ENCODE measurements at regions not wholly inside any gene's neighbourhood (a gene's known extent, or its start where the extent isn't known, plus 50 kb on each side); places are given as distances from the start of the nearest gene placed in this dataset.
"Not testable (repeated sequence)": the region's sequence is repeated elsewhere in the genome, so short reads cannot be mapped to it uniquely, and the experiment has no call there.

DNA sequence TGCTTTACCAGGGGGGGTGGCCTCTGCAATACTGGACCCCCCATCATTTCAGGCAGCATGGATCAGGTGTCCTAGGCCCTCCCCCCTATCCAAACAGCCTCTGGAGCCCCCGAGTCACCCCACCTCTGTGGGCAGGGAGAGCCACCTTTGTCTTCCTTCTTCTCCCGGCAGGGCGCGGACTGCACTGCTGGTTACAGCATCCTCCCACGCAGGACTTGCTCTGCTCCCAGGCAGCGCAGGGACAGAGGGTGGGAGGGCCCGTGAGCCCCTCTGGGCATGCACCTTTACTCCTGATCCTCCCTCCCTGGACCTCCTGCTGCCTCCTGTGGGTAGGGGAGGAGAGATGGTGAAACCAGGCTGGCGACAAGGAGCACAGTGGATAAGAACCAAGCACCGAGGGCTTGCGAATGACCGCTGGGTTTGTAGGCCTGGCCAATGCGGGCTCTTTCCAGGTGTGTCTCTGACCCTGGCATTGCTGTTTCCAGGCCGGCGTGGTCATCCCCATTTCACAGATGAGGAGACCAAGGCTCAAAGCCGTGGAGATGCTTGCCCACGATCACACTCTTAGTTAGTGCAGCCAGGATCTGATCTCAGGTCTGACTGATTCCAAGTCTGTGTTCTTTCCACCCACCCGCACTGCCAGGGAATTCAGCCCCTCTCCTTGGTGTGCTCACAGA, 73.6 kb upstream of the TARDBP start:
- DNase-seq (ENCODE audit: low read depth in 2 of 2, low spot score in 1 of 2) = no peak

DNA sequence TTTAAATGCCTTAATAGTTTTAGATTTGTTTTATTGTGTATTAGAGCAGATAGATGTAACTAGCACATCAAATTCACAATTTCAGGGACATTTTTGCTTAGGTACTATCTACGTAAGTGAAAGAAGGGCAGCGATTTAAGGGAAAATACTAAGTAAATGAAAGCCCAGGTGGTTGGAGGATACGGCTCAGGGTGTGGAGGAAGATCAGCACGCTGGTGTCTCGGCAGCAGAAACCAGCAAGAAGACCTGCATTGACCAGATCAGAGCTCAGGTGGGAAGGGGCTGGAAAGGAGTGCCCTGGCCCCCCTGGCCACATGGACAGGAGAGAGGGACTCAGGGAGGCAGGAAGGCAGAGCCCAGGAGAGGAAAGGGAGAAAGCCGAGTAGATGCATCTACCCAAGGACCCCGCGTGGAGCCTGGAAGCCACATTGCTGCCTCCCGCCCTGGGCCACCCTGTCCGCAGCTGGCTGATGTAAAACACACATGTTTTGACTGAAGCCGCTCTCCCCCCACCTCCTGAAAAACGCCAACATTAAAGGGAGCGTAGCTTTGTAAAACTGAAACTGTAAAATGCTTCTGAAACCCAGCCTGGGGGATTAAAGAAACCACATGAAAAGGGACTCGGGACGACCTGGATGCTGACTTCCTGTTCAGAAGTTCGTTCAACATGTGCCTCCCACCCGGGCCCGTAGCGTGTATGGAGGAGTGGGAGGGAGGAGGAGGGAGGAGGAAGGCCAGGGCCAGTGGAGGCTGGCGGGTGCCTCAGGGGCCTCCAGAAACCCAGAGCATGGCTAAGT, 72.6 kb upstream of the TARDBP start:
- DNase-seq (ENCODE audit: low read depth in 2 of 2, low spot score in 1 of 2) = no peak

DNA sequence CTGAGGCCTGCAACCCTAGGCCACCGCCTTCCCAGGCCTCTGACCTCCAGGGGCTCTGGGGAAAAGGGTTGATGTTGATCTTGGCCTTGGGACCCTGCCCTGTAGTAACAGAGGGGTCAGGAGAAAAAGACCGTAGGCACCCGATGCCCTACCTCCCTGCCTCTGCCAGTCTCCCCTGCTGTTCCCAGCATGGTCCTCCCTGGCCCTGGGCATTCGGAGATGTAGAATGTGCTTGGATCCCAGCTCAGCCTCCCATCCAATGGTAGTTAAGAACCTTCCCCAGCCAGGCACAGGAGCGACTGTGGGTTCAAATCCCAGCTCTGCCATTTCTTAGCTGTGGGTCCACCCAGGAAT, 72.0 kb upstream of the TARDBP start:
- no peak for DNase-seq (ENCODE audit: low read depth in 2 of 2, low spot score in 1 of 2)

DNA sequence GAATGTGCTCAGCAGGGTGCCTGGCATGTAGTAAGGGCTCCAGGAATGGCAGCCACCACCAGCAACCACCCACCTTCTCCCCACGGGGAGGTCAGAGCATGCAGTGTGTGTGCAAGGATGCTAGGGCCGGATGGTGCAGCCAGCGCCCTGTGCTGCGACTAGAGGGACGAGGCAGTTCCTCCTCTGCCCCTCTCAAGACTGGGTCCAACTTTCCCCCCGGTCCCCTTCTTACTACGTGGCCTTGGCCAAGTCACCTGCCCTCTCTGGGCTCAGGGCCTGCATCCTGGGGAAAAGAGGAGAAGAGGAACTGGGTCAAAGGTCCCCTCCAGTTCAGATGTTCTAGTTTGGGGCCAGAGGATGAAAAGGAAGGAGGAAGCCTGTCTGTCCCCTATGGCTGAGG, 71.6 kb upstream of the TARDBP start:
- DNase-seq (ENCODE audit: low read depth in 2 of 2, low spot score in 1 of 2) = no peak

DNA sequence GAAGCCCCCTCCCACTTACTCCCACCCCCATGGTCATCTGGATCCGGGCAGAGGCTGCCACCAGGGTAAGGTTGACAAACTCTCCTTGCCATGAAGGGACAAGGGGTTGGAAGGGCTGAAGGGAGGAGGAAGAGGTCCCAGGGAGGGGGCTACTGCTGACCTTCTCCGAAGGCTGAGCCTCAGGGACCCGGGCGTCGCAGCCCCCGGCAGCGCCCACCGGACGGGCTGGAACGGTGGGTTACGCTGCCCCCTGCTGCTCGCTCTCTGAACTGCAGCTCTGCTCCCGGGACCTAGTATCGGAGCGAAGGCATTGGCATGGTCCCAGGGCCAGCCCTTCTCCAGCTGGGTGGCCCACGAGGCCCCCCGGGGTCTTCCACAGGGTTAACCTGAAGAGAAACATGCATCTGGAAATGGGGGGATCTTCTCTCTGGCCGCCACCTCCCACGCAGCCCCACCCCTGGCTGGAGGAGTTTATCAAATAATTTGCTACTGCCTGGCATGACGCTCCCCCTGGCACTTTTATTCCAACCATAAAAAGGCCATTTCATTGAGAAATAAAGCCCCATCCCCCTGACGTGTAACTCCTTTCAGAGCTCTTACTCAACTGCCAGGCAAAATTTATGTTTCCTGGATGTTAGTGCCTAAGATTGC, 70.4 kb upstream of the TARDBP start:
- peak; percentile 45 to 53 for DNase-seq (ENCODE audit: low read depth in 2 of 2, low spot score in 1 of 2)

DNA sequence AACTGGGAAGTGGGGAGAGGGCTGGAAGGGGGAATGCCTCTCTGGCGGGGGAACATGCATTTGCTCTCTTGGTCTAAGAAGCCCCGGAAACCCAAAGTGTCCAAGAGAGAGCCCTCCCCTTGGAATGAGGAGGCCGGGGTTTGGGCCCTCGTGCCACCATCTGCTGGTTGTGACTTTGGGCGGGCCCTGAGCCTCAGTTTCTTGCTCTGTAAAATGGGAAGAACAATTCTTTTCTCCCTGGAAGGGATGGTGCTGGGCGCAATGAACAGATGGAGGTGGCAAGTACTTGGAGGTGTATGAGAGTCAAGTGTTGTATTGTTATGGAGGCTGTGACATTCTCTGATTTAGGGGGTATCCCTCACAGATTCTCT, 69.9 kb upstream of the TARDBP start:
- no peak for DNase-seq (ENCODE audit: low read depth in 2 of 2, low spot score in 1 of 2)

DNA sequence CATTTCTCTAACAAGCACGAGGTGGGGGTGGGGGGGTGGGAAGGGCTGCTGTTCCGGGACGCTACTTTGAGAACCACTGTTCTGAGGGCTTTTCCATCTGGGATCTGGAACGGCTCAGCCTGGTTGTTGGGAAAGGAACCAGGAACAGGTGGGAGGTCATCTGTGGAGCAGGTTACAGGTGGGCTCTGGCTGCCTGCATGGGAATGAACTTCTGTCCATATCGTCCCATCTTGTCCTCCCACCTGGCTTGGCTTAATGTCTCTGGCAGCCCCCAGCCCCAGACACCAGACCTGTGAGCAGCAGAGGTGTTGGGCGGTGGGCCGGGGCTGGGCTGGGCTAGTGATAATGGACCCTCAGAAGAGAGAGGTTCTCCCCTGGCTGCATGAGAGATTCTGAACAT, 69.4 kb upstream of the TARDBP start:
- DNase-seq (ENCODE audit: low read depth in 2 of 2, low spot score in 1 of 2) = no peak

DNA sequence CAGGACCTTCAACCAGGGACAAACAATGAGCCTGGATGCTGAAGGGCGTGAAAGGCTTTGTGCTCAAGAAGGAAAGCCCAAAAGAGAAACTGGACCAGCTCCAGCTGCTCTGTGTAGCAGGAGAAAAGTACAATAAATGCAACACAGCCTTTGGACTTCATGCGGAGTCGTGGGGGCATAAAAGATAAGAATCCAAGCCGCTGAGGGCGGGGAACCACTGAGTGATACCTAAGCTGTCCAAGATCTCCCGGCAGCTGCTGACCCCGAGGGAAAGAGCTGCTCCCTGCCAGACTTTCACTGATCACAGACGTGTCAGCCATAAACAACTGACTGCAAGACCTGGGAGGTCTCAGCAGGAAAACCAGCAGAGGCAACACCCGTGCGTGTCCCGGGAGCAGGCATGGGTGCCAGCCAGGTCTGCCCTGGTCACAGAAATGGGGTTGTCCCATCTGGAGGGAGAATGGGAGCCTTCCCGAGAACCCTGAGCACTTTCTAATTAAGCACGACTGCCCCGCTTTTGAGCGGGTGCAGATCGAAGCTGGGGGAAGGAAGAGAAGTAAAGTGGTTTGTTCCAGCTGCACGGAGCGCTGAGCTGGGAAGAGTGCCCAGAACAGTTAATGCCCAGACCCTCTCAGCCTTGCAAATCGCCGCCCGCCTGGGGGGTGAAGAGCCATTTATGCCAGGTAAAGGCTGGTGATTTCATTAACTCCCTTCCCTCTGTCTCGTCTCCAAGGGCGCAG, 68.3 kb upstream of the TARDBP start:
- no peak for DNase-seq (ENCODE audit: low read depth in 2 of 2, low spot score in 1 of 2)

DNA sequence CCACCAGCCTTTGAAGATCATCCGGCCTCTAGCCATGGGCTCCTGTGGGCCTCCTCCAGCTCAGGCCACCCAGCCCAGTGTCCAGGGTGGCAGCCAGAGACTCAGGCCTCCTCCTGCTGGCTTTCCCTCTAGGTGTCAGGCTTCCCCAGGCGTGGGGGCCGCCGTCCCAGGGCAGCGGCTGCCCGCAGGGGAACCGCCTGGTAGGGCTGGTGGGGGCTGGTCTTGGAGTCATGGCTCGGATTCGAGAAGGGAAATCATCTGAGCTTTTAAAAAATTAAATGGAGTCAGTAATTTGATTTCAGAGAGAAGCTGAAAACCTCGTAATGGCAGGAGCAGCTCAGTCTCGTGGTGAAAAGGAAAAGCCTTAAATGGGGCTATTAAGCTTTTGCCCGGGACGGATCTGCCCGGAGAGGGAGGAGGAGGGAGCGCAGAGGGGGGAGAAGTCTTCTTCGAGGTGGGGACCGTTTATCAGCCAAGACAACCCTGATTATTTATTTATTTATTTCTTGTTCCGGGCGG, 66.4 kb upstream of the TARDBP start:
- no peak for DNase-seq (ENCODE audit: low read depth in 2 of 2, low spot score in 1 of 2)

DNA sequence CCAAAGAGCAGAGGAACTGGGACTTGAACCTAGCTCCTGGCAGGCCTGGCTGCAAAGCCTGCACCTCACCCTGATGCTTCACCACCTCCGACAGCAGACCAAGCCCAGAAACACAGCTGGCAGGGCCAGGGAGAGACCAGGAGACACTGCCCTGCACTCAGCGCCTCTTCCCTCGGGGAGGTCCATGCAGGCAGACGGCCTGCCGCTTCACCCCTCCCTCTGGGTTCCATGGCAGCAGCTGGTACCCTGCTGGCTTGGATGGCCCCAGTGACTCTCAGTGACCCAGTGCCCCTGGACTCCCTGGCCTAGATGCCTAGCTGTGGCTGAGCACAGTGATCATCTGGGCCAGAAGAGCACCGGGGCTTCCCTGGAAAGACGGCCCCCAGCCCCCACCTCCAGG, 65.3 kb upstream of the TARDBP start:
- no peak for DNase-seq (ENCODE audit: low read depth in 2 of 2, low spot score in 1 of 2)

DNA sequence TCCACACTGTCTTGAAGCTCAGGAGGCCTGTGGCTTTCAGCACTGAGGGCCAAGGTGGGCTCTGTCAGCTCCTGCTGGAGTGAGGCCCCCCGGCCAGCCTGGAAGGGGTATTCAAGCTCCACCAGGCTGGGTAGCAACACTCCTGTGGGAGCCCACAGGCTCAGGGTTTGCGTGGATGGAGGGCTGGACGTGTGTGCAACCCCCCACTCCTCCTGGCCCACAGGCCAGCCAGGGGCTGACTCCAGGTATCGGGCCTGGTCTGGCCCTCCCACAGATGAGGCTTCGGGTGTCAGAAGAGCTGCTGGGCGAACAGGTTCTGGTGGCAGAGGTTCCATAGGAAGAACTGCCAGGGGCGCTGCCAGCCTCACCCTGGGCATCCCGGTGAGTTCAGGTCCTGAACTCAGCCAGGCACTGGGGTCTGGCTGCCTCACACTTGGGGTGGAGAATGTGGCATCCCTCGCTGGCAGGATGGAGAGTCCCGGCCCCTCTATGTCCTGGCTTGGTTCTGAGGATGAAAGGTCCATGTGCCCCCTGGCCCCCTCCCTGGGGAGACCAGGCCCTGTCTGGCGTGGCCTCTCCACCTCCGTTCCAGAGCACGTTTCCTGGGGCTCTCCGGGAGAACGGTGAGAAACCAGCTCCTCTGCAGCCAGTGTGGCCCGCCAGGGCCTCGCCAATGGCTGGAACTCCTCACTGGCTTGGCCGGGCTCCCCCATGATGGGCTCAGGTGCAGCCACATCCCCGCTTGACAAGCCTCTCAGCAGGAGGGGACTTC, 64.6 kb upstream of the TARDBP start:
- no peak for DNase-seq (ENCODE audit: low read depth in 2 of 2, low spot score in 1 of 2)

DNA sequence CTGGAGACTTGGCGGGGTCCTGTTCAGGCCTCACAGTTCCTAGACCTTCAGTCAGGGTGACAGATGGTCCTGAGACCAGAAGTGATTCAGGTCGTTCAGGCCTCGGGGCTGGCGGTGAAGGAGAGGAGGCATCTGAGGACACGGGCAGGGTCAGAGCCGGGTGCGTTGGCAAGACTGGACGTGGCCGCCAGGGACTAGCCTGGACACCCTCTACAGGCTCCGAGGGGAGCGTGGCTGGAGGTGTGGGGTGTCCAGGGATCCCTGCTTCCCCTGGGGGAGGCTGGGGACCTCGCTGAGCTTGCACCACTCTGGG, 64.0 kb upstream of the TARDBP start:
- no peak for DNase-seq (ENCODE audit: low read depth in 2 of 2, low spot score in 1 of 2)

DNA sequence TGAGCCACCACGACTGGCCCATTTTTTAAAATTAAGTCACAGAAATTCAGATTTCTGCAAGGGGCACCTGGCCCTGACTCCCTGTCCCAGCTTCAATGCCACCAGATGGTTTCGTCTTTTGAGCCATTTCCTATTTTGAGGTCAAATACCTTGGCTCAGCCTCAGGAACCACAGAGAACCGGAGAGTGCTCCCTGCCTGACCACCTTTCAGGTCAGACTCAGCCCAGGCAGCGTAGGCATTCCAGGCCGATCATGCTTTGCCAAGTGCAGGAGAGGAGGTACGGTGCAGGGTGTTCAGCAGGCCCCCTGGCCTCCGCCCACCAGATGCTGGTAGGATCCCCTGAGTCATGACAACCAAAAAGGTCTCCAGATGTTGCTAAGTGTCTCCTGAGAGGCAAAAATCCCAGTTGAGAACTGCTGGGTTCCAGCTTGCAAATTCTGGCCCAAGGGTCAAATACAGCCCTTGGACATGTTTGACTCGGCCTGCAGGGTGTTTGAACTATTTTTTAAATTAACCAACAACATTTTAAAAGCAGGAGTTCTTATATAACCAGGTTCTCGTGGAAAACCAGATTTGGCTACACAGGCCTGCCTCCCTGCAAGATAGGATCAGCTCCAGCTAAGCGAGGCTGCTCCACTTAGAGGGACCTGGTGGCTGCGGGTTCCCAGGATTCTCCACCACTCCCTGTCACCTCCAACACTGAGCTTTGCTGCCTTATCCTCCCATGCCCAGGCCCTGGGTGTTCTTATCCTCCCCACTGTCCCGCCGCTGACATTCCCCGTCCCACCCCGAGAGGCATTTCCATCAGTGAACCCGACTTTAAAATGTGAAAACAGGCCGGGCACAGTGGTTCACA, 61.9 kb upstream of the TARDBP start:
- DNase-seq (ENCODE audit: low read depth in 2 of 2, low spot score in 1 of 2) = no peak

DNA sequence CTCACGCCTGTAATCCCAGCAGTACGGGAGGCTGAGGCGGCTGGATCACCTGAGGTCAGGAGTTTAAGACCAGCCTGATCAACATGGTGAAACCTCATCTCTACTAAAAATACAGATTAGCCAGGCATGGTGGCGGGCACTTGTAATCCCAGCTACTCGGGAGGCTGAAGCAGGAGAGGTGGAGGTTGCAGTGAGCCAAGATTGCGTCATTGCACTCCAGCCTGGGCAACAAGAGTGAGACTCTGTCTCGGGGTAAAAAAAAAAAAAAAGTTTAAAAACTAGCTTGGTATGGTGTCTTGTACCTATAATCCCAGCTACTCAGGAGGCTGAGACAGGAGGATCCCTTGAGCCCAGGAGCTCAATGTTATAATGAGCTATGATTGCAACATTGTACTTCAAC, 61.2 kb upstream of the TARDBP start:
- not testable (repeated sequence) for DNase-seq (ENCODE audit: low read depth in 2 of 2, low spot score in 1 of 2)

DNA sequence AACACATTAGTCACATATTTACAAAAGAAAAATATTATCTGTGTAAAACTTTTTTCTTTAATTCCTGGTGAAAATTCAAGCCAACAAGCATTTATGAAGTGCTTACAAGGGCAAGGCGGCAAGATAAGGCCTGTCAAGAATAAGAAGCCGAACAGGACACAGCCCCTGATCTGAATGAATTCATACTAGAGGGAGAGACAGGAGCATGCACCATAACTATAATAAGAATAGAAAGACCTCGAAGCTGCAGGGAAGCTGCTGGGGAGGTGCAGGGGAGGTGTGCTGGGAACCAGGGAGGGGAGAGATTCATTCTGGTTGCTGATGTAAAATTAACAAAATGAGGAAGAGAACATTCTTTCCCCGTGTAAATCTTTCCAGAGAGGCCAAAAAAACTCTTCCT, 60.5 kb upstream of the TARDBP start:
- DNase-seq (ENCODE audit: low read depth in 2 of 2, low spot score in 1 of 2) = no peak

DNA sequence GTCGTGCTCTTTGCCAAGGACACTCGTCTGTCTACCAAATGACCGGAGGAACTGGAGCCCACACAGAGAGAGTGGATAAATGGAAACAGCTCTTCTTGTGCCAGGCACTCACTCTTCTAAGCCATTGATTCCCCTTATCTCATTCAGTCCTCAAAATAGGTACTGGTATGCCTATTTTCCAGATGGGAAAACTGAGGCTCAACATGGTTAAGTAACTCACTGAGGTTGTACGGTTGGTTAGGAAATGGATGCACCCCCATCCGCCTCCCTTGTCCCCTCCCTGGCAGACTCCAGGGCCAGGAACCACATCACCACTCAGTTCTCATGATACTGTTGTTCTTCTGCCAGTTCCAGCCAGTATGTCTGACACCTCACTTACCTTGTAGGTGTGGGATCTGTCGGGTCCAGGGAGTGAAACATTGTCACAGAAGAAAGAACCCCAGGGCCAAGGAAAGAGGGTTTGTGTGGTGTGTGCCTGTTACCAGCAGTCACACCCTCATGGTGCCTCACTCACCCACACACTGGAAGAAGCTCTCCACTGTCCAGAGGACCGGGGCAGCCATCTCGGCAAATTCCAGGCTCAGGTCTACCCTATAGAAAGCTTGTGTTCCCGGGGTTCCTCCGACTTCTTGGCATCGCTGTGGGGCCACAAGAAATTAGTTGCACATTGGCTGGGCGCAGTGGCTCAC, 58.8 kb upstream of the TARDBP start:
- DNase-seq (ENCODE audit: low read depth in 2 of 2, low spot score in 1 of 2) = no peak

DNA sequence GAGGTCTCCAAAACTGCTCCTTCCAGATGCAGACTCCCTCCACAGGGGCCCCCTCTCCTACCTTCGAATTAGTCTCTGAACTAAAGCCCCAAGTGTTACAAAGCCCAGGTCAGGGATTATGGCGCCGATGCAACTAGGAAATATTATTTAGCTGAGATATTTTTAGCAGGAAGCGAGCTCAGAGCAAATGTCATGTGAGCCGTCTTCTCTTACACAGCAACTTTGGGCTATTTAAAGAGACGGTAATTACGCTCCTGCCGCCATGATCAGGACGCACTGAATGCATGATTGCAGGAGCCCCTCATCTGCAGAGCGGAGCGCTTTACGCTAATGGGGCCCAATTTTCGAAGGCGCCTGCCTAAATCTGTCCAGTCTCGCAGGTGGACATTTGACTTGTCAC, 55.3 kb upstream of the TARDBP start:
- DNase-seq (ENCODE audit: low read depth in 2 of 2, low spot score in 1 of 2) = no peak

DNA sequence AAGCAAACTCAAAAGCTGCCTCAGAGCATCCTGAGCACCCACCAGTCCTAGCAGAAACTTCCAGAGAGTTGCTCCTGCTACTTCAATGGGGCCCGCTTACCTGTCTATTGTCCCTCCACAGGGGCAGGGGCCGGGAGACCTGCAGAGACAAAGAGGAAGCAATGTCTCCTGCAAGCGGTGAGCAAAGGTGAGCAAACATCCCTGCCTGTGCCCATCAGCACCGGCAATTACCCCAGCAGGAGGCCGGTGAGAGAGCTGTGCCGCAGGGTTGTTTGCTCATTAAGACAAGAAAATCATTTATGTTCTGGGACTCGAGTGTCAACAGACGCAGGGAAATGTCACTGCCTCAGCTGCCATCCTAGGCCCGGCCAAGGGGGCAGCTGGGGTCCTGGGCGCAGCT, 53.8 kb upstream of the TARDBP start:
- DNase-seq (ENCODE audit: low read depth in 2 of 2, low spot score in 1 of 2) = no peak
